Astrocyte of the spinal cord (primary cell): ENCODE measurements at regions not wholly inside any gene's neighbourhood (a gene's known extent, or its start where the extent isn't known, plus 50 kb on each side); places are given as distances from the start of the nearest gene placed in this dataset.

ENCODE experiments used
- DNase-seq: peaks from one replicate; pipeline ENCODE4 v3.0.0; 2011; ENCODE audit warnings: low read depth, low spot score
- H3K4me3 ChIP-seq: 2 replicates; pipeline ENCODE4 v1.5.1; 2011; ENCODE audit warnings: low read depth, mild to moderate bottlenecking, low read length, moderate library complexity
- CTCF ChIP-seq: IDR thresholded peaks from 2 replicates; pipeline ENCODE4 v1.5.1; 2012; ENCODE audit warnings: low read depth, mild to moderate bottlenecking, low read length, inconsistent platforms
- in situ Hi-C: cut with HindIII; loops from 2 replicates; pipeline ENCODE4 v1.10.0; 2017; ENCODE audit warnings: low sequenced_read_pairs

GRCh38 chr2:149664896-149665295, 77.3 kb upstream of the MMADHC start:
- no peak for TF ChIP-seq CTCF
- DNase-seq = no peak
- H3K4me3 ChIP-seq = no peak overlapping the region
- in situ Hi-C loops = no loop called here

- no peak for TF ChIP-seq CTCF
- no peak for DNase-seq
- in situ Hi-C loops = no loop called here
- H3K4me3 ChIP-seq = no peak overlapping the region
These were observed 75.0 kb upstream of the MMADHC start for GRCh38 chr2:149662556-149662955.

- in situ Hi-C loops = no loop called here
- DNase-seq = peak; percentile 74
- no peak for TF ChIP-seq CTCF
- no peak overlapping the region for H3K4me3 ChIP-seq
These were observed 74.3 kb upstream of the MMADHC start for GRCh38 chr2:149661844-149662243.

GRCh38 chr2:149658553-149658952, 71.0 kb upstream of the MMADHC start:
- no peak for DNase-seq
- TF ChIP-seq CTCF = no peak
- no peak overlapping the region for H3K4me3 ChIP-seq
- in situ Hi-C loops = no loop called here

- no peak for DNase-seq
- no peak for TF ChIP-seq CTCF
- no peak overlapping the region for H3K4me3 ChIP-seq
- in situ Hi-C loops = no loop called here
These were observed 69.9 kb upstream of the MMADHC start for GRCh38 chr2:149657401-149658040.

GRCh38 chr2:149656996-149657395, 69.4 kb upstream of the MMADHC start:
- in situ Hi-C loops = no loop called here
- no peak for DNase-seq
- TF ChIP-seq CTCF = no peak
- no peak overlapping the region for H3K4me3 ChIP-seq

GRCh38 chr2:149653831-149654445, 66.4 kb upstream of the MMADHC start:
- in situ Hi-C loops = no loop called here
- no peak overlapping the region for H3K4me3 ChIP-seq
- no peak for DNase-seq
- TF ChIP-seq CTCF = no peak
